Neutrophil (primary cell): ENCODE measurements at regions not wholly inside any gene's neighbourhood (a gene's known extent, or its start where the extent isn't known, plus 50 kb on each side); places are given as distances from the start of the nearest gene placed in this dataset.

Experiments used
- H3K27ac ChIP-seq: fragments of 200-600 bp; sonication (generic); 2 replicates; pipeline ENCODE4 v1.5.1; 2016; ENCODE audit warnings: mild to moderate bottlenecking, moderate library complexity
- H3K27me3 ChIP-seq: fragments of 200-600 bp; sonication (generic); 2 replicates; pipeline ENCODE4 v1.6.0; 2016; ENCODE audit warnings: mild to moderate bottlenecking
- H3K36me3 ChIP-seq: fragments of 200-600 bp; sonication (generic); 2 replicates; pipeline ENCODE4 v1.5.1; 2017
- H3K4me1 ChIP-seq, 2 experiments: fragments of 200-600 bp in 1 of 2; sonication (generic) in 1 of 2; 1 replicate in 1 of 2; 2 replicates in 1 of 2; pipeline versions ENCODE4 v1.5.1 to v1.6.1; 2013 to 2016; ENCODE audit warnings: low read depth in 1 of 2, low read length in 1 of 2, mild to moderate bottlenecking in 1 of 2, moderate library complexity in 1 of 2; ENCODE audit not compliant: control insufficient read depth in 1 of 2, insufficient read depth in 1 of 2
- H3K4me3 ChIP-seq, 2 experiments: fragments of 200-600 bp in 1 of 2; sonication (generic) in 1 of 2; 1 replicate in 1 of 2; 2 replicates in 1 of 2; pipeline ENCODE4 v1.5.1; 2013 to 2016; ENCODE audit warnings: low read depth in 1 of 2, low read length in 1 of 2, mild to moderate bottlenecking in 1 of 2, moderate library complexity in 1 of 2
- H3K9me3 ChIP-seq: fragments of 200-600 bp; sonication (generic); 2 replicates; pipeline ENCODE4 v1.5.1; 2016
- CTCF ChIP-seq: fragments of 200-600 bp; sonication (generic); IDR thresholded peaks from 2 replicates; pipeline ENCODE4 v1.5.1; 2016; ENCODE audit warnings: antibody characterized with exemption

DNA sequence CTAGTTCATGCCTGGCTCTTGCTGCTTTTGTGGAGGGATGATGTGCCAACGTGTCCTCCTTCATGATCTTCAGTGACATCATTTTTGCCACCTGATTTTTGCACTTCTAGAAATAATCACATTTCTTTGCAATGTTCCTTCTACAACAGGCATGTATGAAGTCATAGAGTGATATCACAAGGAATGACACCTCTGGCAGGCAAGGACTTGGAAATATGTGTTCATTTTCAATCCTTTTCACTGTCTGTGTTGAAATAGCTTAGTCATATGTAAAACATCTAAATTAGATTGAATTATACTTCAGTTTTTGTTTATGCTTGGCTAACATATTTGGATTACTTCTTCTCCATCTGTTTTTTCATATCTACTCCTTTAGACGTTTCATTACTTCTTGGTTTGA, 221.2 kb upstream of the STK26 start:
- Histone ChIP-seq H3K27me3 (no peaks in the 10 kb centered on the region), H3K36me3 (no peaks in the 10 kb centered on the region), H3K4me1 (peaks cover 0 to 18% of the 10 kb centered on the region in 2 experiments), H3K9me3 (no peaks in the 10 kb centered on the region), H3K27ac (no peak overlapping the region), H3K4me3 (no peak overlapping the region)
- TF ChIP-seq CTCF: no peak

DNA sequence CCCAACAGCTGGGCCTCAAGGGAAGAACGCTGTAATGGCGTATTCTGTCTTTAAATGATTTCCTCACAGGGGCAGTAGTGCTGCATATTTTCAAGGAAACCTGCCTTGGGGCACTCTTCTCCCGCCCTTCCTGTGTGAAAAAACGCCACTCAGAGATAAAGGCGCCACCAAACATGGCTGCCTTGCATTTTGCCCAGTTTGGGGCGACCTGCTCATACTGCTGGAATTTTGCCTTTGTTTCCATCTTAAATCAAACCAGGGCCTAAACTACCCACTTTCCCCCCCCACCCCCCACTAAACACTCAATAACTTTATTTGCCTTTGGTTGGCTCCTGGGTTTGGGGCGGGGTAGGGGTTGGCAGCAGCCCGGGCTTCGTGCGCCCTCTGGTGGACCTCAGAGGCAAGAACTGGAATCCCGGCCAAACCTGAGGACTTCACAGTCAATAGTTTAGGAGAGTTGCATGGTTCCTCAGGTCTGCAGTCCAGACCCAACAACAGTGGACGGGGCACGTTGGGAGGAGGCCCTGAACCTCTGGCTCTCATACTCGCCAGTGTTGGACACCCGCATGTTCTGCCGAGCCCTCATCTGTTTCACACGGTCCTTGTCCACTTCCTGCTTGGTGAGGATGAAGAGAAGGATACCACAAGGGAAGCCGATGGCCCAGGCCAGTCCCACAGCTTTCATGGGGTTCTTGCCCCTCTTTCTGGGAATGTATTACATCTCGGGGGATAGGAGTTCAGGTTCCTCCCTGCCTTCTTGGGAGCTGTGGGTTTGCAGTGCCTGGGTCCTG, 220.1 kb upstream of the STK26 start:
- Histone ChIP-seq H3K36me3 (no peaks in the 10 kb centered on the region), H3K27ac (no peak overlapping the region), H3K27me3 (no peaks in the 10 kb centered on the region), H3K4me3 (no peak overlapping the region), H3K9me3 (no peaks in the 10 kb centered on the region), H3K4me1 (peaks cover 0 to 18% of the 10 kb centered on the region in 2 experiments)
- TF ChIP-seq CTCF: no peak

- Histone ChIP-seq H3K27ac (peak overlapping the region; percentile 59), H3K4me1 (peaks cover 7 to 28% of the 10 kb centered on the region in 2 experiments), H3K9me3 (no peaks in the 10 kb centered on the region), H3K27me3 (no peaks in the 10 kb centered on the region), H3K4me3 (peak overlapping the region in 1 of 2 experiments; percentile 30), H3K36me3 (no peaks in the 10 kb centered on the region)
- TF ChIP-seq CTCF: no peak
These were observed 210.0 kb upstream of the STK26 start for GRCh38 chrX:131812847-131813825.

GRCh38 chrX:131816551-131817136, 206.5 kb upstream of the STK26 start:
- peak overlapping the region; percentile 69 for H3K27ac ChIP-seq

More at GRCh38 chrX:131816551-131817136, 206.5 kb upstream of the STK26 start:
- no peaks in the 10 kb centered on the region for H3K27me3 ChIP-seq
- H3K36me3 ChIP-seq: no peaks in the 10 kb centered on the region
- TF ChIP-seq CTCF: no peak
- H3K9me3 ChIP-seq: no peaks in the 10 kb centered on the region
- peaks cover 7 to 35% of the 10 kb centered on the region in 2 experiments for H3K4me1 ChIP-seq
- peak overlapping the region; percentile 20 to 28 for H3K4me3 ChIP-seq
